ENCODE measurements at regions not wholly inside any gene's neighbourhood (a gene's known extent, or its start where the extent isn't known, plus 50 kb on each side); places are given as distances from the start of the nearest gene placed in this dataset.

- Histone ChIP-seq H3K27ac (ENCODE audit: low read depth in 1 of 2, low read length in 1 of 2) (no peak overlapping the region), H3K36me3 (ENCODE audit: control insufficient read depth in 2 of 2, insufficient read depth in 2 of 2, low read length in 1 of 2) (no peaks in the 10 kb centered on the region), H3K4me1 (ENCODE audit: control insufficient read depth in 2 of 2, insufficient read depth in 2 of 2, low read length in 2 of 2) (no peaks in the 10 kb centered on the region), H3K9me3 (ENCODE audit: control insufficient read depth in 2 of 2, insufficient read depth in 1 of 2, low read length in 1 of 2) (no peaks in the 10 kb centered on the region), H3K4me3 (ENCODE audit: low read length in 2 of 2) (no peak overlapping the region), H3K27me3 (ENCODE audit: control insufficient read depth in 2 of 2, insufficient read depth in 1 of 2, low read length in 1 of 2) (no peaks in the 10 kb centered on the region)
- 42% methylated on average over 2 of the region's 2 CpGs for WGBS
- DNase-seq (ENCODE audit: low read depth in 6 of 9, low spot score in 9 of 9) = no peak
These were observed 797.1 kb upstream of the GALNTL6 start for GRCh38 chr4:171016145-171016544.

GRCh38 chr4:171015441-171015840 lies 797.8 kb upstream of the GALNTL6 start:
- Histone ChIP-seq H3K36me3 (ENCODE audit: control insufficient read depth in 2 of 2, insufficient read depth in 2 of 2, low read length in 1 of 2) (no peaks in the 10 kb centered on the region), H3K4me1 (ENCODE audit: control insufficient read depth in 2 of 2, insufficient read depth in 2 of 2, low read length in 2 of 2) (no peaks in the 10 kb centered on the region), H3K4me3 (ENCODE audit: low read length in 2 of 2) (no peak overlapping the region), H3K27me3 (ENCODE audit: control insufficient read depth in 2 of 2, insufficient read depth in 1 of 2, low read length in 1 of 2) (no peaks in the 10 kb centered on the region), H3K27ac (ENCODE audit: low read depth in 1 of 2, low read length in 1 of 2) (no peak overlapping the region), H3K9me3 (ENCODE audit: control insufficient read depth in 2 of 2, insufficient read depth in 1 of 2, low read length in 1 of 2) (no peaks in the 10 kb centered on the region)
- DNase-seq (ENCODE audit: low read depth in 6 of 9, low spot score in 9 of 9) = no peak
- 35% methylated on average over 1 of the region's 1 CpG for WGBS

- H3K27me3 ChIP-seq (ENCODE audit: control insufficient read depth in 2 of 2, insufficient read depth in 1 of 2, low read length in 1 of 2) = no peaks in the 10 kb centered on the region
- no peaks in the 10 kb centered on the region for H3K4me1 ChIP-seq (ENCODE audit: control insufficient read depth in 2 of 2, insufficient read depth in 2 of 2, low read length in 2 of 2)
- H3K36me3 ChIP-seq (ENCODE audit: control insufficient read depth in 2 of 2, insufficient read depth in 2 of 2, low read length in 1 of 2) = no peaks in the 10 kb centered on the region
- H3K9me3 ChIP-seq (ENCODE audit: control insufficient read depth in 2 of 2, insufficient read depth in 1 of 2, low read length in 1 of 2) = no peaks in the 10 kb centered on the region
- no peak for DNase-seq (ENCODE audit: low read depth in 6 of 9, low spot score in 9 of 9)
- H3K27ac ChIP-seq (ENCODE audit: low read depth in 1 of 2, low read length in 1 of 2) = no peak overlapping the region
- WGBS = 85% methylated on average over 3 of the region's 3 CpGs
- no peak overlapping the region for H3K4me3 ChIP-seq (ENCODE audit: low read length in 2 of 2)
These were observed 805.4 kb upstream of the GALNTL6 start for GRCh38 chr4:171007618-171008390.

GRCh38 chr4:171002246-171002645 lies 811.0 kb upstream of the GALNTL6 start:
- no peaks in the 10 kb centered on the region for H3K36me3 ChIP-seq (ENCODE audit: control insufficient read depth in 2 of 2, insufficient read depth in 2 of 2, low read length in 1 of 2)
- no peak overlapping the region for H3K27ac ChIP-seq (ENCODE audit: low read depth in 1 of 2, low read length in 1 of 2)
- no peak overlapping the region for H3K4me3 ChIP-seq (ENCODE audit: low read length in 2 of 2)
- 92% methylated on average over 1 of the region's 1 CpG for WGBS
- H3K27me3 ChIP-seq (ENCODE audit: control insufficient read depth in 2 of 2, insufficient read depth in 1 of 2, low read length in 1 of 2) = no peaks in the 10 kb centered on the region
- no peaks in the 10 kb centered on the region for H3K9me3 ChIP-seq (ENCODE audit: control insufficient read depth in 2 of 2, insufficient read depth in 1 of 2, low read length in 1 of 2)
- H3K4me1 ChIP-seq (ENCODE audit: control insufficient read depth in 2 of 2, insufficient read depth in 2 of 2, low read length in 2 of 2) = no peaks in the 10 kb centered on the region
- no peak for DNase-seq (ENCODE audit: low read depth in 6 of 9, low spot score in 9 of 9)

GRCh38 chr4:170990989-170991589 lies 822.1 kb upstream of the GALNTL6 start:
- H3K4me3 ChIP-seq (ENCODE audit: low read length in 2 of 2) = no peak overlapping the region
- H3K27ac ChIP-seq (ENCODE audit: low read depth in 1 of 2, low read length in 1 of 2) = no peak overlapping the region
- no peaks in the 10 kb centered on the region for H3K9me3 ChIP-seq (ENCODE audit: control insufficient read depth in 2 of 2, insufficient read depth in 1 of 2, low read length in 1 of 2)
- 49% methylated on average over 8 of the region's 8 CpGs for WGBS
- H3K27me3 ChIP-seq (ENCODE audit: control insufficient read depth in 2 of 2, insufficient read depth in 1 of 2, low read length in 1 of 2) = no peaks in the 10 kb centered on the region
- H3K36me3 ChIP-seq (ENCODE audit: control insufficient read depth in 2 of 2, insufficient read depth in 2 of 2, low read length in 1 of 2) = no peaks in the 10 kb centered on the region
- H3K4me1 ChIP-seq (ENCODE audit: control insufficient read depth in 2 of 2, insufficient read depth in 2 of 2, low read length in 2 of 2) = no peaks in the 10 kb centered on the region
- DNase-seq (ENCODE audit: low read depth in 6 of 9, low spot score in 9 of 9) = peak in 3 of 9 donors; percentile 6 to 44 (median 30)

GRCh38 chr4:170988446-170988845 lies 824.8 kb upstream of the GALNTL6 start:
- no peaks in the 10 kb centered on the region for H3K4me1 ChIP-seq (ENCODE audit: control insufficient read depth in 2 of 2, insufficient read depth in 2 of 2, low read length in 2 of 2)
- H3K4me3 ChIP-seq (ENCODE audit: low read length in 2 of 2) = no peak overlapping the region
- no peak for DNase-seq (ENCODE audit: low read depth in 6 of 9, low spot score in 9 of 9)
- H3K9me3 ChIP-seq (ENCODE audit: control insufficient read depth in 2 of 2, insufficient read depth in 1 of 2, low read length in 1 of 2) = no peaks in the 10 kb centered on the region
- 91% methylated on average over 1 of the region's 1 CpG for WGBS
- H3K36me3 ChIP-seq (ENCODE audit: control insufficient read depth in 2 of 2, insufficient read depth in 2 of 2, low read length in 1 of 2) = no peaks in the 10 kb centered on the region
- H3K27me3 ChIP-seq (ENCODE audit: control insufficient read depth in 2 of 2, insufficient read depth in 1 of 2, low read length in 1 of 2) = no peaks in the 10 kb centered on the region
- H3K27ac ChIP-seq (ENCODE audit: low read depth in 1 of 2, low read length in 1 of 2) = no peak overlapping the region

- WGBS = 94% methylated on average over 6 of the region's 6 CpGs
- Histone ChIP-seq H3K27me3 (ENCODE audit: control insufficient read depth in 2 of 2, insufficient read depth in 1 of 2, low read length in 1 of 2) (no peaks in the 10 kb centered on the region), H3K36me3 (ENCODE audit: control insufficient read depth in 2 of 2, insufficient read depth in 2 of 2, low read length in 1 of 2) (no peaks in the 10 kb centered on the region), H3K4me1 (ENCODE audit: control insufficient read depth in 2 of 2, insufficient read depth in 2 of 2, low read length in 2 of 2) (no peaks in the 10 kb centered on the region), H3K27ac (ENCODE audit: low read depth in 1 of 2, low read length in 1 of 2) (no peak overlapping the region), H3K9me3 (ENCODE audit: control insufficient read depth in 2 of 2, insufficient read depth in 1 of 2, low read length in 1 of 2) (no peaks in the 10 kb centered on the region), H3K4me3 (ENCODE audit: low read length in 2 of 2) (no peak overlapping the region)
- no peak for DNase-seq (ENCODE audit: low read depth in 6 of 9, low spot score in 9 of 9)
These were observed 833.5 kb upstream of the GALNTL6 start for GRCh38 chr4:170979736-170980135.

GRCh38 chr4:170978990-170979389 lies 834.2 kb upstream of the GALNTL6 start:
- DNase-seq (ENCODE audit: low read depth in 6 of 9, low spot score in 9 of 9) = no peak
- no peaks in the 10 kb centered on the region for H3K27me3 ChIP-seq (ENCODE audit: control insufficient read depth in 2 of 2, insufficient read depth in 1 of 2, low read length in 1 of 2)
- H3K36me3 ChIP-seq (ENCODE audit: control insufficient read depth in 2 of 2, insufficient read depth in 2 of 2, low read length in 1 of 2) = no peaks in the 10 kb centered on the region
- no peak overlapping the region for H3K27ac ChIP-seq (ENCODE audit: low read depth in 1 of 2, low read length in 1 of 2)
- no peaks in the 10 kb centered on the region for H3K4me1 ChIP-seq (ENCODE audit: control insufficient read depth in 2 of 2, insufficient read depth in 2 of 2, low read length in 2 of 2)
- whole genome bisulfite sequencing = 96% methylated on average over 6 of the region's 6 CpGs
- H3K9me3 ChIP-seq (ENCODE audit: control insufficient read depth in 2 of 2, insufficient read depth in 1 of 2, low read length in 1 of 2) = no peaks in the 10 kb centered on the region
- no peak overlapping the region for H3K4me3 ChIP-seq (ENCODE audit: low read length in 2 of 2)

GRCh38 chr4:170949084-170949483 lies 859.3 kb upstream of the AADAT start:
- 86% methylated on average over 3 of the region's 3 CpGs for WGBS
- DNase-seq (ENCODE audit: low read depth in 6 of 9, low spot score in 9 of 9) = no peak
- Histone ChIP-seq H3K4me3 (ENCODE audit: low read length in 2 of 2) (no peak overlapping the region), H3K4me1 (ENCODE audit: control insufficient read depth in 2 of 2, insufficient read depth in 2 of 2, low read length in 2 of 2) (no peaks in the 10 kb centered on the region), H3K9me3 (ENCODE audit: control insufficient read depth in 2 of 2, insufficient read depth in 1 of 2, low read length in 1 of 2) (no peaks in the 10 kb centered on the region), H3K27ac (ENCODE audit: low read depth in 1 of 2, low read length in 1 of 2) (no peak overlapping the region), H3K36me3 (ENCODE audit: control insufficient read depth in 2 of 2, insufficient read depth in 2 of 2, low read length in 1 of 2) (no peaks in the 10 kb centered on the region), H3K27me3 (ENCODE audit: control insufficient read depth in 2 of 2, insufficient read depth in 1 of 2, low read length in 1 of 2) (no peaks in the 10 kb centered on the region)

Measured in thymus (tissue), 11 donors.